Suprapubic skin (tissue), 4 donors: ENCODE measurements at regions not wholly inside any gene's neighbourhood (a gene's known extent, or its start where the extent isn't known, plus 50 kb on each side); places are given as distances from the start of the nearest gene placed in this dataset.

ENCODE experiments used
- EP300 ChIP-seq: sonication (generic); formaldehyde crosslinking; IDR thresholded peaks from one replicate; pipeline ENCODE4 v1.6.1; 2017; ENCODE audit warnings: antibody characterized with exemption
- POLR2A ChIP-seq, 2 donors: fragments of 450-650 bp; IDR thresholded peaks; one replicate each; pipeline ENCODE4 v1.6.1; 2017; ENCODE audit warnings: antibody characterized with exemption in 2 of 2, mild to moderate bottlenecking in 2 of 2, moderate library complexity in 2 of 2
- POLR2AphosphoS5 ChIP-seq, 3 donors: sonication (generic); formaldehyde crosslinking; IDR thresholded peaks; one replicate each; pipeline ENCODE4 v1.6.1; 2017; ENCODE audit warnings: antibody characterized with exemption in 3 of 3
- TF ChIP-seq, protein P1 (sequence below), 2 donors: fragments of 200-600 bp in 1 of 2; fragments of 450-650 bp in 1 of 2; sonication (generic) in 1 of 2; IDR thresholded peaks; one replicate each; pipeline ENCODE4 v1.5.1; 2016 to 2019; ENCODE audit warnings: antibody characterized with exemption in 2 of 2, mild to moderate bottlenecking in 1 of 2, moderate library complexity in 1 of 2

DNA sequence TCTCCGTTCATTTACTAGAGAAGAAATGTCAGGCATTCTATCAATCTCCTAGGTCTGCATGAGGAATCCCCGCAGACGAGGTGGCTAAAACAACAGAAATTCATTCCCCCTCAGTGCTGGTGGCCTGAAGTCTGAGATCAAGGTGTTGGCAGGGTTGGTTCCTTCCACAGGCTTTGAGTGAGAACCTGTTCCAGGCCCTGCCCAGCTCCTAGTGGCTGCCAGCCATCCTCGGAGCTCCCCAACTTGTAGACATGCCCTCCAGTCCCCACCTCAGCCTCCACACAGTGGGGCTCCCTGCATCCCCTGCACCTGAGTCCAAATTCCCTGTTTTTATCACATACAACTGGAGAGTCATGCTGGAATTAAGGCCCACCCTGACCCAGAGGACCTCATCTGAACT, 145.3 kb upstream of the ALKAL2 start:
- TF ChIP-seq POLR2A (IDR thresholded peaks at IDR 0.05) (no peak), EP300 (no peak), POLR2AphosphoS5 (IDR thresholded peaks at IDR 0.05) (no peak)
- TF ChIP-seq, protein P1, sequence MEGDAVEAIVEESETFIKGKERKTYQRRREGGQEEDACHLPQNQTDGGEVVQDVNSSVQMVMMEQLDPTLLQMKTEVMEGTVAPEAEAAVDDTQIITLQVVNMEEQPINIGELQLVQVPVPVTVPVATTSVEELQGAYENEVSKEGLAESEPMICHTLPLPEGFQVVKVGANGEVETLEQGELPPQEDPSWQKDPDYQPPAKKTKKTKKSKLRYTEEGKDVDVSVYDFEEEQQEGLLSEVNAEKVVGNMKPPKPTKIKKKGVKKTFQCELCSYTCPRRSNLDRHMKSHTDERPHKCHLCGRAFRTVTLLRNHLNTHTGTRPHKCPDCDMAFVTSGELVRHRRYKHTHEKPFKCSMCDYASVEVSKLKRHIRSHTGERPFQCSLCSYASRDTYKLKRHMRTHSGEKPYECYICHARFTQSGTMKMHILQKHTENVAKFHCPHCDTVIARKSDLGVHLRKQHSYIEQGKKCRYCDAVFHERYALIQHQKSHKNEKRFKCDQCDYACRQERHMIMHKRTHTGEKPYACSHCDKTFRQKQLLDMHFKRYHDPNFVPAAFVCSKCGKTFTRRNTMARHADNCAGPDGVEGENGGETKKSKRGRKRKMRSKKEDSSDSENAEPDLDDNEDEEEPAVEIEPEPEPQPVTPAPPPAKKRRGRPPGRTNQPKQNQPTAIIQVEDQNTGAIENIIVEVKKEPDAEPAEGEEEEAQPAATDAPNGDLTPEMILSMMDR (IDR thresholded peaks at IDR 0.05) = no peak
